Type B pancreatic cell (in vitro differentiated cells): ENCODE measurements at regions not wholly inside any gene's neighbourhood (a gene's known extent, or its start where the extent isn't known, plus 50 kb on each side); places are given as distances from the start of the nearest gene placed in this dataset.

Experiments
- DNase-seq: peaks from one replicate; pipeline ENCODE4 v3.0.0; 2021; ENCODE audit warnings: mixed read lengths; ENCODE audit not compliant: unreplicated experiment; ENCODE audit errors: extremely low spot score
- H3K27ac Mint-ChIP-seq: 2 replicates; pipeline ENCODE4 v1.8.0; 2021; ENCODE audit warnings: mild to moderate bottlenecking, mixed read lengths
- H3K27me3 Mint-ChIP-seq: 2 replicates; pipeline ENCODE4 v1.8.0; 2021; ENCODE audit warnings: mixed read lengths
- H3K36me3 Mint-ChIP-seq: 2 replicates; pipeline ENCODE4 v1.8.0; 2021; ENCODE audit warnings: mixed read lengths
- H3K4me1 Mint-ChIP-seq: one replicate; pipeline ENCODE4 v1.8.0; 2021; ENCODE audit warnings: mixed read lengths; ENCODE audit not compliant: unreplicated experiment
- H3K4me3 Mint-ChIP-seq: 2 replicates; pipeline ENCODE4 v1.8.0; 2021; ENCODE audit warnings: mild to moderate bottlenecking, mixed read lengths
- H3K9me3 Mint-ChIP-seq: 2 replicates; pipeline ENCODE4 v1.8.0; 2021; ENCODE audit warnings: mixed read lengths
- TF ChIP-seq, protein P1 (sequence below): fragments of 200-600 bp; sonication (generic); conservative IDR thresholded peaks from 2 replicates; pipeline ENCODE4 v1.5.0; 2021; ENCODE audit warnings: antibody characterized with exemption, mild to moderate bottlenecking

DNA sequence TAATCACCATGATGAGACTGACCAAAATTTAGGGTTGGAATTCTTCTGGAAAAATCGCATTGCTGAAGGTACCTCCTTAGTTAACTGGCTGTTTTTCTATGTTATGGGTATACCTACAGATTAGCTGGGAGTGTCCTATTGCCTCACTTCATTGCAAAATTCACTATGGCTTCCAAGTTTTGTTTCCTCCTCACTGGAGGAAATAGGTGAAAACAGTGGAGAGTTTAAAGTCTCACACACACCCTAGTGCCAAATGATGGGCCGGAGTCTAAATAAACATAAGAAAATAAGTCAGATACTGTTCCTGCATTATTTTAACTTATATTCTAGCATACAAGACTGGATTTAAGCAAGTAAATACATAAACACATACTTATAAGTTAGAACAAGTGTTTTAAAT lies 98.2 kb downstream of the AHR start:
- Mint-ChIP-seq H3K27me3 (no peaks in the 10 kb centered on the region), H3K9me3 (peaks cover 5% of the 10 kb centered on the region), H3K4me1 (no peaks in the 10 kb centered on the region), H3K36me3 (no peaks in the 10 kb centered on the region), H3K4me3 (no peak overlapping the region), H3K27ac (no peak overlapping the region)
- TF ChIP-seq, protein P1, sequence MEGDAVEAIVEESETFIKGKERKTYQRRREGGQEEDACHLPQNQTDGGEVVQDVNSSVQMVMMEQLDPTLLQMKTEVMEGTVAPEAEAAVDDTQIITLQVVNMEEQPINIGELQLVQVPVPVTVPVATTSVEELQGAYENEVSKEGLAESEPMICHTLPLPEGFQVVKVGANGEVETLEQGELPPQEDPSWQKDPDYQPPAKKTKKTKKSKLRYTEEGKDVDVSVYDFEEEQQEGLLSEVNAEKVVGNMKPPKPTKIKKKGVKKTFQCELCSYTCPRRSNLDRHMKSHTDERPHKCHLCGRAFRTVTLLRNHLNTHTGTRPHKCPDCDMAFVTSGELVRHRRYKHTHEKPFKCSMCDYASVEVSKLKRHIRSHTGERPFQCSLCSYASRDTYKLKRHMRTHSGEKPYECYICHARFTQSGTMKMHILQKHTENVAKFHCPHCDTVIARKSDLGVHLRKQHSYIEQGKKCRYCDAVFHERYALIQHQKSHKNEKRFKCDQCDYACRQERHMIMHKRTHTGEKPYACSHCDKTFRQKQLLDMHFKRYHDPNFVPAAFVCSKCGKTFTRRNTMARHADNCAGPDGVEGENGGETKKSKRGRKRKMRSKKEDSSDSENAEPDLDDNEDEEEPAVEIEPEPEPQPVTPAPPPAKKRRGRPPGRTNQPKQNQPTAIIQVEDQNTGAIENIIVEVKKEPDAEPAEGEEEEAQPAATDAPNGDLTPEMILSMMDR, result no peak
- DNase-seq, result no peak

DNA sequence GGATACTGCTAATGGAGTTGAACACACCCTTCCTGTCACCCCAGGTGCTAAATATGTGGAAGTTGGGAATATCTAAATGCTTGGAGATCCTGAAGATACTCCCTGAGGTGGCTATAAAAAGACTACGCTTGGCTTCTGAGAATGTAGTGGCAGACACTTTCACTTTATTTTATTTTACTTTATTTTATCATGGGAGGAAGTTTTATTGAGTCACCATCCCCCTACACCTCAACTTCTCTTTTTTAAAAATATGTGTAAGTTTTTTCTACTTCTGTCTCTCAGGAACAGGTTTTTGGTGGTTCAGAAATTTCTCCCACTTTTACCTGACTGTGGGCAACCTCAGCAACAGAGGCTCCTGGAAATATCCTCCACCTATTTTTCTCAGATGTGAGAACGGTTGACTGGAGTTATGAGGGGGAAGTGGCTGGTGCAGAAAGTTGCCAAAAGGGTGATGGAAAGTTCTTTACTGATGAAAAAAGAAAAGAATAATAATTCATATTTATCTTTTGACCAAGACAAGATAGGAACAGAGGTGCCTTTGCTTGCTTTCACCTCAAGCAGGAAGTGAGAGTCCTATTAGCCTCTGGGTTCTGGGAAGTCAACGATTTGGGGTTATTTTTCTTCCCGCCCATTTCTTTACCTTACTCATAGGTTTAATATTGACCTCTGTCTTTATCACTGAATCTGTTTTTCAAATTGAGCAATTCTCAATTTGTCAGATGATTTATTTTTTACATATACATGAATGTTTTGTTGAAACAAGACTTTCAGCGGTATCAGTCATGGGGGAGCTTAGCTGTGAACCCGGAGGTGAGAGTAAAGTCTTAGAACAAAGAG lies 103.6 kb downstream of the AHR start:
- Mint-ChIP-seq H3K27me3 (no peaks in the 10 kb centered on the region), H3K36me3 (no peaks in the 10 kb centered on the region), H3K4me1 (no peaks in the 10 kb centered on the region), H3K4me3 (no peak overlapping the region), H3K27ac (no peak overlapping the region), H3K9me3 (no peaks in the 10 kb centered on the region)
- no peak for DNase-seq
- TF ChIP-seq, protein P1, result no peak

DNA sequence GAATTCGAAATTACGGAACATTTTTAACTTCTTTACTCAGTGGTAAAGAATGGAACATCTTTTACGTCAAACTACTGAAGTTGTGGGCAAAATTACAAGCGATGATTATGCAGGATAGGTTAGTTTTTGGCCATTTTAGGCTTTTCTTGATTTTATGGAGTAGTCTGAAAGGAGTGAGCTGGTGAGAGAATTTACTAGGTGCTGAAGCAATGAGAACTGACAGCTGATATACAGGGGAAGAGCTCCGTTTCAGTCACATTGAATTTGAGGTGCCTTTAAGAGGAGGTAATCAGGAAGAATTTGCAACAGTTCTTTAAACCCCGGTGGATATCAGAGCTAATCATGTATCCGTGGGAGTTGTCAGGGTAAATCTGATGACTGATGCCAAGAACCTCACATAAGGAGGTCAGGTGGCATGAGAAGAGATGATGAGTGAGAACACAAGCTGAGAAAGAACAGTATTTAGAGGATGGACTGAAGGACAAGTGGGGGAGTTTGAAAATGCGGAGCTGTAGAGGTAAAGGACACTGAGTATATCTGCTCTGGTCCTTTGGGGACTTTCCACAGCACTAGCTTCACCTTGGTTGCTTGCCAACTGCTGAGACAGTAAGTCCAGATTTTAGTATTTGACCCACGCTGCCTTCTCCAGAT lies 104.3 kb downstream of the AHR start:
- TF ChIP-seq, protein P1, result no peak
- Mint-ChIP-seq H3K4me3 (no peak overlapping the region), H3K36me3 (no peaks in the 10 kb centered on the region), H3K4me1 (no peaks in the 10 kb centered on the region), H3K27me3 (no peaks in the 10 kb centered on the region), H3K9me3 (no peaks in the 10 kb centered on the region), H3K27ac (no peak overlapping the region)
- DNase-seq, result no peak

DNA sequence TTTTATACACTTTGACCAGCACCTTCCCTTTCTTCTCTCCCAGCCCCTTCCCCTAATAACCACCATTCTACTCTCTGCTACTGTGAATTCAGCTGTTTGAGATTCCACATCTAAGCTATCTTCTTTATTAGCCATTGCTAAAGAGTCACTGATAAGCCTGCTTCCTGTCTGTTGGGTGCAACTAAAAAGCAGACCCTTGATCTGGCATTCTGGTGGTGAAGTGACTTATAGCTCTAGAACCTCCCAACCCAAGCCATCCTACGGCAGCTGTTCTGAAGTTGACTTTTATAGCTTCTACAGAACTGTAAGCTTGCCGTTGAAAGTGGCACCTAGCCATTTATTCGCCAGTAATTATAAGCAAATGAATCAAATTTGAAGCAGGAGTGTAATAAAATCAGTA lies 105.6 kb downstream of the AHR start:
- no peak overlapping the region for H3K27ac Mint-ChIP-seq
- H3K36me3 Mint-ChIP-seq, result no peaks in the 10 kb centered on the region
- peaks cover 6% of the 10 kb centered on the region for H3K4me1 Mint-ChIP-seq
- no peaks in the 10 kb centered on the region for H3K27me3 Mint-ChIP-seq
- no peaks in the 10 kb centered on the region for H3K9me3 Mint-ChIP-seq
- no peak for DNase-seq
- no peak overlapping the region for H3K4me3 Mint-ChIP-seq
- TF ChIP-seq, protein P1, result no peak

DNA sequence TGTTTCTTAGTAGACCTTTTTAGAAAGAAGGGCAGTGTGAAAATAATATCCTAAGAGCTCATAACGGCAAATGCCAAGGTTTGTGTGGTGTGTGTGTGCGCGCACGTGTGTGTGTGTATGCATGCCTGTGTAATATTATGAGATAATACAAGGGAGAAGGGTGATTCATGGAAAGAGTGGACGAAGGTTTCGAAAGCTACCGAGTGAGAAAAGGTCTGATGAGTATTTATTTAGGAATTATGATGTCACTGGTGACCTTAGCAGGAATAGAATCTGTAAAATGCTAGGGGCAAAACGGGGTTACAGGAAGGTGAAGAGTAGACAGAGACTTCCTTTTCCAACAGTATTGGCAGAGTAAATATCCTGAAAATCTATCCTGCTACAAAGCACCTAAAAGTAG lies 107.3 kb downstream of the AHR start:
- Mint-ChIP-seq H3K4me3 (no peak overlapping the region), H3K27me3 (no peaks in the 10 kb centered on the region), H3K27ac (no peak overlapping the region), H3K36me3 (no peaks in the 10 kb centered on the region), H3K4me1 (peaks cover 6% of the 10 kb centered on the region), H3K9me3 (no peaks in the 10 kb centered on the region)
- no peak for DNase-seq
- TF ChIP-seq, protein P1, result no peak
